ENCODE measurements at regions not wholly inside any gene's neighbourhood (a gene's known extent, or its start where the extent isn't known, plus 50 kb on each side); places are given as distances from the start of the nearest gene placed in this dataset.

GRCh38 chr15:61467823-61468222 lies 238.7 kb upstream of the RORA start (continued):
- no peak for TF ChIP-seq AR (CRISPR knock-in tag; IDR thresholded peaks at IDR 0.05)

DNA sequence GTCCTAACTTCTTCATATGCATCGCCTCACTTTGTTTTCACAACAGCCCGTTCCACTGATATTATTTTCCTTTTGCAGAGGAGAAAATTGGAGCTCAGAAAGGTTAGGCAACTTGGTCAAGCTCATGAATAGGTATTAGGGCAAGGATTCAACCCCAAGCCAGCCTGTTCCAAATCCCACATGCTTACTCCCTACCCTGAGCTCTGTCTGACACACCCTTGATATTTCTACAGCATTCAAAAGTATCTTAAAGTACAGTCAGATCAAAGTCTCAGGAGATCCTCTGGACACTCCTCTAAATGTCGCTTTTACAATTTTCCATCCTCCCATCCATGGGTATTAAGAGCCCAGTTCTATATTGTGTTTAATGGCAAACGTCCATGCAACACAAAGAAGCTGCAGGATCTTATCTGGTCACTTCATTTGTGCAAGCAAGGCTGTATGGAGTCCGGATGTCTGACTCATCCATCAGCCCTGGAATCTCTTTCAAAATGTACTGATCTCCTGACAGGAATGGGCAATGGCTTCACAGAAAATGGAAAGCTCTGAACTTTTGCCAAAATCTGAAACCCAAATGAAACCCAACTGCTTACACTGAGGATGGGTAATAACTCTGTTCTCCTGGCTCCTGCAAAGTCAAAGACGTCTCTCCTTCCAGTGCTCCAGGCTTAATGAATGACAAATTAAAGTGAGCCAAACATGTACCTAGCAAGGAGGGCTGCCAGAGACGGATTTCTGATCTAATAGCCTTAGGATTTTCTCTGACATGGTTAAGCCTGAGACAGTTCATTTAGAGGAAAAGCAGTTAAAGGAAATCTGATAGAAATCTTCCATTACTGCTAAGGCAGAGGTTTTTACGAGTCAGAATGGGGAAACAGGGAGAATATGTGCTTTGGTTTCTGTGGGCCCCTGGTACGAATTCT lies 230.9 kb upstream of the RORA start:
- ChIA-PET CTCF (interaction anchor here (1.7 kb wide), 1 partner anchor 374 kb away, joined by 6 read pairs; no protein-coding TSS in a partner anchor), POLR2A (no interaction called here)
- Mint-ChIP-seq H3K4me1 (no peaks in the 10 kb centered on the region), H3K27me3 (ENCODE audit: low read depth) (0 out of 2 replicates have a peak, but pooled peaks cover 2% of the 10 kb centered on the region), H3K27ac (no peak overlapping the region), H3K9me3 (peaks cover 1% of the 10 kb centered on the region), H3K4me3 (no peak overlapping the region), H3K36me3 (no peaks in the 10 kb centered on the region; the same call in 1 of the 2 replicates)
- TF ChIP-seq GTF2I (CRISPR knock-in tag; conservative IDR thresholded peaks at IDR 0.05) (no peak), IRF2 (CRISPR knock-in tag; IDR thresholded peaks at IDR 0.05; ENCODE audit: borderline replicate concordance, low read depth) (no peak), USF1 (CRISPR knock-in tag; IDR thresholded peaks at IDR 0.05) (no peak), PRRX2 (CRISPR knock-in tag; IDR thresholded peaks at IDR 0.05) (no peak), GABPB1 (CRISPR knock-in tag; IDR thresholded peaks at IDR 0.05) (no peak), JUN (CRISPR knock-in tag; IDR thresholded peaks at IDR 0.05) (no peak), TCF7 (CRISPR knock-in tag; IDR thresholded peaks at IDR 0.05; ENCODE audit: low read depth) (no peak), ZNF263 (CRISPR knock-in tag; IDR thresholded peaks at IDR 0.05; ENCODE audit: low read depth) (no peak), ESRRA (CRISPR knock-in tag; IDR thresholded peaks at IDR 0.05; ENCODE audit: borderline replicate concordance) (no peak), GRHL2 (CRISPR knock-in tag; IDR thresholded peaks at IDR 0.05; ENCODE audit: insufficient replicate concordance, severe bottlenecking) (no peak), HMGA2 (CRISPR knock-in tag; IDR thresholded peaks at IDR 0.05) (no peak), AR (CRISPR knock-in tag; IDR thresholded peaks at IDR 0.05) (no peak), ZNF232 (CRISPR knock-in tag; IDR thresholded peaks at IDR 0.05) (no peak), ZNF671 (CRISPR knock-in tag; IDR thresholded peaks at IDR 0.05) (no peak)
- TF ChIP-seq, protein P1, sequence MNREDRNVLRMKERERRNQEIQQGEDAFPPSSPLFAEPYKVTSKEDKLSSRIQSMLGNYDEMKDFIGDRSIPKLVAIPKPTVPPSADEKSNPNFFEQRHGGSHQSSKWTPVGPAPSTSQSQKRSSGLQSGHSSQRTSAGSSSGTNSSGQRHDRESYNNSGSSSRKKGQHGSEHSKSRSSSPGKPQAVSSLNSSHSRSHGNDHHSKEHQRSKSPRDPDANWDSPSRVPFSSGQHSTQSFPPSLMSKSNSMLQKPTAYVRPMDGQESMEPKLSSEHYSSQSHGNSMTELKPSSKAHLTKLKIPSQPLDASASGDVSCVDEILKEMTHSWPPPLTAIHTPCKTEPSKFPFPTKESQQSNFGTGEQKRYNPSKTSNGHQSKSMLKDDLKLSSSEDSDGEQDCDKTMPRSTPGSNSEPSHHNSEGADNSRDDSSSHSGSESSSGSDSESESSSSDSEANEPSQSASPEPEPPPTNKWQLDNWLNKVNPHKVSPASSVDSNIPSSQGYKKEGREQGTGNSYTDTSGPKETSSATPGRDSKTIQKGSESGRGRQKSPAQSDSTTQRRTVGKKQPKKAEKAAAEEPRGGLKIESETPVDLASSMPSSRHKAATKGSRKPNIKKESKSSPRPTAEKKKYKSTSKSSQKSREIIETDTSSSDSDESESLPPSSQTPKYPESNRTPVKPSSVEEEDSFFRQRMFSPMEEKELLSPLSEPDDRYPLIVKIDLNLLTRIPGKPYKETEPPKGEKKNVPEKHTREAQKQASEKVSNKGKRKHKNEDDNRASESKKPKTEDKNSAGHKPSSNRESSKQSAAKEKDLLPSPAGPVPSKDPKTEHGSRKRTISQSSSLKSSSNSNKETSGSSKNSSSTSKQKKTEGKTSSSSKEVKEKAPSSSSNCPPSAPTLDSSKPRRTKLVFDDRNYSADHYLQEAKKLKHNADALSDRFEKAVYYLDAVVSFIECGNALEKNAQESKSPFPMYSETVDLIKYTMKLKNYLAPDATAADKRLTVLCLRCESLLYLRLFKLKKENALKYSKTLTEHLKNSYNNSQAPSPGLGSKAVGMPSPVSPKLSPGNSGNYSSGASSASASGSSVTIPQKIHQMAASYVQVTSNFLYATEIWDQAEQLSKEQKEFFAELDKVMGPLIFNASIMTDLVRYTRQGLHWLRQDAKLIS (CRISPR knock-in tag; IDR thresholded peaks at IDR 0.05; ENCODE audit: borderline replicate concordance), result no peak
- TF ChIP-seq, protein P2, sequence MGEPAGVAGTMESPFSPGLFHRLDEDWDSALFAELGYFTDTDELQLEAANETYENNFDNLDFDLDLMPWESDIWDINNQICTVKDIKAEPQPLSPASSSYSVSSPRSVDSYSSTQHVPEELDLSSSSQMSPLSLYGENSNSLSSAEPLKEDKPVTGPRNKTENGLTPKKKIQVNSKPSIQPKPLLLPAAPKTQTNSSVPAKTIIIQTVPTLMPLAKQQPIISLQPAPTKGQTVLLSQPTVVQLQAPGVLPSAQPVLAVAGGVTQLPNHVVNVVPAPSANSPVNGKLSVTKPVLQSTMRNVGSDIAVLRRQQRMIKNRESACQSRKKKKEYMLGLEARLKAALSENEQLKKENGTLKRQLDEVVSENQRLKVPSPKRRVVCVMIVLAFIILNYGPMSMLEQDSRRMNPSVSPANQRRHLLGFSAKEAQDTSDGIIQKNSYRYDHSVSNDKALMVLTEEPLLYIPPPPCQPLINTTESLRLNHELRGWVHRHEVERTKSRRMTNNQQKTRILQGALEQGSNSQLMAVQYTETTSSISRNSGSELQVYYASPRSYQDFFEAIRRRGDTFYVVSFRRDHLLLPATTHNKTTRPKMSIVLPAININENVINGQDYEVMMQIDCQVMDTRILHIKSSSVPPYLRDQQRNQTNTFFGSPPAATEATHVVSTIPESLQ (CRISPR knock-in tag; IDR thresholded peaks at IDR 0.05), result no peak
- no peak for ATAC-seq
- DNase-seq (ENCODE audit: low spot score), result no peak

All from WTC11 (cell line).